HG03432 (cell line): ENCODE measurements at regions not wholly inside any gene's neighbourhood (a gene's known extent, or its start where the extent isn't known, plus 50 kb on each side); places are given as distances from the start of the nearest gene placed in this dataset.
"Not testable (repeated sequence)": the region's sequence is repeated elsewhere in the genome, so short reads cannot be mapped to it uniquely, and the experiment has no call there.

Source experiments
- ATAC-seq: cut with Tn5 transposase; IDR thresholded peaks from one replicate; pipeline ENCODE4 v1.9.1; 2021; ENCODE audit warnings: mild to moderate bottlenecking, moderate library complexity; ENCODE audit not compliant: unreplicated experiment

DNA sequence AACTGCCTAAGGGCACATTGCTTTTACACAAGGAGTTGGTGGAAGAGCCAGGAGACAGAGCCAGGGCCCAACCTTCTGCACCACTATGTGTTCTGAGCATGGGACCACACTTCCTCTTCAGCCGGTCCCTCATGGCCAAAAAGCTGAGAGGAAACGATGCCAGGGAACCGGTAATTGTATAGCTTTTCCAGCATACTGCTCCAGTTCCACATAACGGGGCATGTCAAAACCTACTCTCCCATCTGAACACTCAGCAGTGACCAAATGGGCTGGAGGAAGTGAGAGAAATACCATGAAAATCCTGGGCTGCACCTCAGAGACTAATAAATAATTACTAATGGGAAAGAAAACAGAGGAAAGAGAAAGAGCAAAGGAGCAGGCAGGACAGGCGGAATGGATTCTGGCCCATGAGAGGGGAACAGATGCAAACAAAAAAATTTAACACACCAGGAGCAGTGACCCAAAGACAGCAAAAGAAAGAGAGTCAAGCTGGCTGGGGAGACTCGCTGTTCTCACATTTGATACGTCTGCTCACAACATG, 52.0 kb upstream of the BMP2 start:
- no peak for ATAC-seq

DNA sequence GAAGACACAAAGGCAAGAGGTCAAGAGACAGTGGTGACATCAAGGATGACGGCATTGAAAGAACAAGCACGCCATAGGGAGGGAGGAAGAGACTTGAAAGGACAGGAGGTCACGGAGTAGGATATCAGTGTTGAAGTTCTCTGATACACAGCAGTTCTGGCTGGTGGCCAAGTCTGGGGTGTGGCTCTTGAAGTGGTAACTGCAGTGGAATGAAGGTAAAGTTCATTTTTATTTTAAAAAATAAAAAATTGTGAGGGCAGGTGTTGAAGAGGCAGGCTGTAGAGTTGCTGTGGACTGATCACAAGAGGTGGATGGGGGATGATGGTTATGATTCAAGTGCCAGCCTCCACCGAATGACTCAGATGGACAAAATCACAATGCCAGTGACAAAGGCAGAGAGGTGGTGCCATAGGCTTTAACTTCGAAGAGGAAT, 53.2 kb upstream of the BMP2 start:
- no peak for ATAC-seq

DNA sequence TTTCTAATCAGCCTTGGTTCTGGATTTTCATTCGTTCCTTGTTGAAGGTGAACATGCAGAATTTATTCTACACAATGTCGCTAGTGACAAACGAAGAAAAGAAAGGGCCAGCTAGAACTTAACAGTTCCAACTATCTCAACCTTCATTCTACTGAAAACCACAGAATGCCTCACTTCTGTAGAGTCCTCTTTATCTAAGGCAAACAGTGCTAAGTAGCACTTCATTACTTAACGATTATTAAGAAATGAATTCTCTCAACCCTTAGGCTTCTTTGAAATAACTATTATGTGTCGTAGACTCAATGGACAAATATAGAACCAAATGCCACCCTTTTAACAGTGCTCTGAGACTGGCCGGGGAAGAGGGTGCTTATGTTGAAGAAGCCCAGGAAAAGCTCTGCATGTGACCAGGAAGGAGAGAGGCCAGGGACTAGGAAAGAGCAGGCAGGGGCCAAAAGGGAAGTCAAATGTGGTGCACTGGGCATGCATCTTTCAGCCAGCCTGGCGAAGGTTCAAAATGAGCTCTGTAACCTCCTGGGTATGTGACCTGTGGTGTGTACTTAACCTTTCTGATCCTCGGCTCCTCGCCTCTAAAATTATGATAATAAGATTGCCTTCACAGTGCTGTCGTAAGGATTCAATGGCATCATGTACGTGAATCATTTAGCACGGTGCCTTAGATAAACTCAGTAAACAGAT, 55.4 kb upstream of the BMP2 start:
- no peak for ATAC-seq

DNA sequence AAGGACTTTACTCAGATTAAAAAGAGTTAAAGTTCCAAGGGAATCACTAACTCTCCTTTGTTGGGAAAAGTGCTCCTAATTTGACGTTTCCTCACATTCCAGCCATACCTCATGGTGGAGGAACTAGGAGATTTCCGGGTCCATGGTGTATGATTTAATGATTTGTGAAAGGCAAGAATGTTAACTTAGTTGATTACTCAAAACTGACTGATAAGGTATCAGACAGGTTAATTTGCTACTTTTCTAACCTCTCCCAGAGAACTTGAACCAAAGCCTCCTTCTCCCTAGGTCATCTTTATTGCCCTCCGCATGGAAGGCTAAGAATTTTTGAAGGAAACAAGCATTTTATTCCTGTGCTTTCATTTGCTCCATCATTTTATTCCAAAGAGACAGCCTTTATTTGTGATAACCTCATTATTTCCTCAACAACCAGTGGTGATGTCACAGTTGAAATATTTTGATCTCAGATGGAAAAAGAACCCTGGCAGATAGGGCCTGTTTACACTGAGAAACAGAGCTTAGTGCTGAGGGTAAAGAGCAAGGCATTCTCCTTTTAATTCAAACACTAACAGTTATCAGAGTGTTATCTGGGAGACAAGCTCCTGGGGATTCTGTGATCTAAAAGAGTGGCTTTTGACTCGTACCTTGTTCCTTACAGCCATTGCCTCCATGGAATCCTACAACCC, 57.4 kb upstream of the BMP2 start:
- ATAC-seq: no peak

DNA sequence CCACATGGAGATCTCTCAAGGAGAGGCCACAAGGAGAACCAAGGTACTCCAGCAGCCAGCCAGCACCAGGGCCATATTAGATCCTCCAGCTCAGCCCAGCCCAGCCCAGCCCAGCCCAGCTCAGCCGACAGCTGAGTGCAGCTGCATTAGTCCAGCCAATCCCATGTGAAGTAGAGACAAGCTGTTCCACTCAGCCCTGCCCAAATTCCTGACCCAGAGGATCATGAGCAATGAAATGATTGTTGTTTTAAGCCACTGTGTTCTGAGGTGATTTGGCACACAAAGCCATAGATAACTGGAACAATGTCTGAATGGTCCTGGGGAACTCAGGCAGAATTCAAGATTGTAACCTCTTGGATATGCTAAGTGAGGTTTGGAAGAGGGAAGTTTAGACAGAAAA, 59.5 kb upstream of the BMP2 start:
- ATAC-seq: no peak

DNA sequence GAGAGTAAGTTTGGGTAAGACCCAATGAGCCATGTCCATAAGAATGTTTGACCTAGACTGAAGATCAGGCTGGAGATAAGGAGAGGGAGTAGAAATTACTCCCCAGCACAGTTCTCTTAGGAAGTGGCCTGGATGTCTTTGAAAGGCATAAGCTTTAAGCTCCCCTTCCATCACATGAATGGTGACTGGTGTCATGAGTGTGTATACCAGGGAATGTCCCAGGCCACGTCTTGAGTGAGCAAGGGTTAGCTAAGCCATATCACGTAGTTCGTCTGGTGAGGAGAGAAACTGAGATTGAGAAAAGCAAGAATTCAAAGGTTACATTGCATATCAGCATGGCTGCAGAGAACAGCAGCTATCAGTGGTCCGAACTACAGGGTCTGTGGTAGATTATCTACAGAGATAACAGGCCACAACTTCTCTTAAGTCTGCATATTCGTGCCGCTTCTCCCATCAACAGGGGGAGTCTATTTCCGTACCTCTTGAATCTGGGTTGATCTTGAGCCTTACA, 60.1 kb upstream of the BMP2 start:
- ATAC-seq: peak; percentile 47

DNA sequence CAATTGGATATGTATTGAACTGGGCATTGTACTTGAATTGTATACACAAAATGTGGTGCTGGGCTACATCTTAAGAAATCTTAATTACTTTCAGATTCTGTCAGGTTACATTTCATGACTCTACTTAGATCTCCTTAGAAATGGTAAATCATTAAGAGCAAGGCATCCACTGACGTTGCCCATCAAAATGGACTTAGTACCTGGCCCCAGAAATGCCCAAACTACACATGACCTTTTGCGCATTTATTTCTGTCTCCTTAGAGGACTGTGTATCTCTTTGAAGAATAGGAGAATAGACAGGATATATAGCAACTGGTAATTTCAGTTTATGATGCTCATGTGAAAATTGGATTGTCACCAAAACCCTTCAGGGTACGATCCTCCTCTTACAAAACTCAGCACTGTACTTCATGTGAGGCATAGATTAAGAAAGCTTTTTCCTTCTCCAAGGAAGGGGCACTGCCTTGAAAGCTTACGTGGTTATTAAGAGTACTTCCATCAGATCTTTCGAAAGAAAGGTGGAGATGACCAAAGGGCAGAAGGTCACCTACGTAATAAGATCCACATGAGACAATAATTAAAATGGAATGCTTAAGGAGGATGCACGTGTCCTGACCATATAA, 61.4 kb upstream of the BMP2 start:
- ATAC-seq: no peak

DNA sequence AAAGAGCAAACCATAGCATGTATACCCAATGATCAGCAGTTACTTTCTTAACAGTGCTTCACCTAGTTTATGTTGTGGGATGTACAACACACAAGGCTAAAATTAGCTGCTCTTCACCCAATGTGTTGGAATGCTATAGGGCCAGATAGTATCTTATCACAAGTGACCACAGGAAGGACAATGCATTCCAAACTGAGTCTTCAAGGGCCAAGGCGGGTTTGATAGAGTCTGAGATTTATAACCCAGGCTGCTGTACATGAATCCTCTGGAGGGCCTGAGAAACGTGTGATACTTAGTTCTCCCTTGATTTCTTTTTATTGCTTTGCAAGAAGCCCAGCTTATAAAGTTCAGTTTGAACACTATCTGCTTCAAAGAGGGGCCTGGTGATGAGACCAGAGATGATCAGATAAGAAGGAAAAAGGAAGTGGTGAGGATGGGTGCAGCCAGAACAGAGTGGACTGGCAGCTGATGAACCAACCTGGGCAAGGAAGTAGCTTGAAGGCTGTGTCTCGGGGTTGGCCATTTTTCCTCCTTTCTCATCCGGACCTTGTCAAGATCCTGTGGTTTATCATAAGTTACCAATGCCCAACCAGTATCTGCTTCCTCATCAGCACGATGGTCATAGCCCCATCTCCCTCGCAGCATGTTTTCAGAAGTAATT, 62.2 kb upstream of the BMP2 start:
- no peak for ATAC-seq

DNA sequence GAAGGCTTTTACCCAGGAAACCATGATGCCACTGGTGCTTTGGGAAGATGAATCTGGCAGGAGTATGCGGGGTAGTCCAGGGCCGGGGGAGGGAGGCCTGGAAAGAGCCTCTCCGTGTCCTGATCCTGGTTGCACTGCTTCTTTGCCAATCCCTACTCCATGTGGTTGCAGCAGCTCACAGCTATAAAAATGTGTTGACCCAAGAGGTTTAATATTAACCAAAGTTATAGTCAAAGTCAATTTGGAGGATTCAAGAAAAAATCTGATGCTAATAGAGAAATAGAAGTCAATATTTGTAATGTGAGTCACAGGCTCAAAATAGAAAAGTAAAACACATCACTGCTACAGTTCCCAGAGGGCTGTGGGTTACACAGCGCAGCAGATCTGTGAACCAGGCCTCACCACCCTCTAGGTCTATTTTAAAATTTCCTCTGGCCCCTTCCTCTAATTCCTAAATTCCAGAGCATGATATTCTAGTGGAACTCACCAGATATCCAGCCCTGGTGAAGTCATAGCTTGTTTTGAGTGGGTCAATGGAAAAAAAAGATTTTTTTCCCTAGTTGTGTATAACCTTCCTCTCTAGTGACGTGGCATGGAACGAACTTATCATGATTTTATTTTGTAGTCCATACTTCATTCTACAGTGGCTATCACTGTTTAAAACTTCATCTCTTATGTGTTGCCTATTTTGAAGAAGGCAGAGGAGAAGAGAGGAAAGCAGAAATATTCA, 63.2 kb upstream of the BMP2 start:
- ATAC-seq: no peak

DNA sequence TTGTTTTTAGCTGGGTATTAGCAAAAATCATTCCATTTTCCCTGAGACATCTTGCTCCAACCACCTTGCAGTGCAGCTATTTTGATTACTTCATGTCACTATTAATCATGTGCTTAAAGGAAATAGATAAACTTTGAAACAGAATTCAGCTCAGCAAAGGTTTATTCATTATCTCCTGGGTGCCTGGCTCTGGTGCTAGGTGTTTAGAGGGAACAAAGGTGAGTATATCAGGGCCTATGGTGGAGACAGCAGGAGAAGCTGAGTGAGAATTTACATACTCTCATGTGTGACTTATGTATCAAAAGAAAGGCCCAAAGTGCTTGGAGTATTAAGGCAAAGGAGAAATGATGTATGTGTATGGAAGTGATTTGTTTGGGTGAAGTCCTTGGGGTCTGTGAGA, 63.8 kb upstream of the BMP2 start:
- ATAC-seq: no peak

DNA sequence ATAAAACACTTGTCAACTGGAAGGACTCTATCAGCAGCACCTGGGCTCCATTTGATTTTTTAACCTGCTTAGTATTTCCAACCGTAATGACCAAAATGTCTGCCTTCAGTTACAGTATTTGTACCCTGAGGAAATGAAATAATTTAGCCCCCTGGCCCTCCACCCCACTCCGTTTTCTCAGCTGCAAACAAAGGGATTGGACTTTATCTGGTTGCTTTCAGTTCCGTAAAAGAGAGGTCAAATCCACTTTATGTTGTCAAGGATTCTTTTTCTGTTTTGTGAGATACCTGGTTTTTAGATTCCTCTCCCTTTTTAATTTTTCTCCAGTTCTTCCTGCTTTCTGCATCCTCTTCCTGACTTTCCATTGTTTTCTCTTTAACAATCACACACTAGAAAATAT, 64.4 kb upstream of the BMP2 start:
- no peak for ATAC-seq

DNA sequence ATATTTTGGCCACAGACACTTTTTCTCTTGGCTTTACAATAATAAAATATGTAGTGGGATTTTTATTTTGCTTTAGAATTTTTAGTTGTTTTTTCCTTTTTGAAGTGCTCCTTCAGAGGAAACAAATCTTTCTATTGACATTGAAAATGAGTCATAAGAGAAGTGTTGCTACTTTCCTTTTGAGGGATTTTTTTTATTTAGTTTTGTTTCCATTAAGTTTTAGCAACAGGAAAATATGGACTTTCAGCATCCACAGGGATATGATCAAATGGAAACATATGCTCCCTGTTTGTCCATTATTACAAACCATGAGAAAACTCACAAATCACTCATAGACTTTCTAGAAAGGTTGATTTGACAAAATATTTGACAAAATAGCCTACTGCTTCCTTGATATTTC, 65.3 kb upstream of the BMP2 start:
- no peak for ATAC-seq

DNA sequence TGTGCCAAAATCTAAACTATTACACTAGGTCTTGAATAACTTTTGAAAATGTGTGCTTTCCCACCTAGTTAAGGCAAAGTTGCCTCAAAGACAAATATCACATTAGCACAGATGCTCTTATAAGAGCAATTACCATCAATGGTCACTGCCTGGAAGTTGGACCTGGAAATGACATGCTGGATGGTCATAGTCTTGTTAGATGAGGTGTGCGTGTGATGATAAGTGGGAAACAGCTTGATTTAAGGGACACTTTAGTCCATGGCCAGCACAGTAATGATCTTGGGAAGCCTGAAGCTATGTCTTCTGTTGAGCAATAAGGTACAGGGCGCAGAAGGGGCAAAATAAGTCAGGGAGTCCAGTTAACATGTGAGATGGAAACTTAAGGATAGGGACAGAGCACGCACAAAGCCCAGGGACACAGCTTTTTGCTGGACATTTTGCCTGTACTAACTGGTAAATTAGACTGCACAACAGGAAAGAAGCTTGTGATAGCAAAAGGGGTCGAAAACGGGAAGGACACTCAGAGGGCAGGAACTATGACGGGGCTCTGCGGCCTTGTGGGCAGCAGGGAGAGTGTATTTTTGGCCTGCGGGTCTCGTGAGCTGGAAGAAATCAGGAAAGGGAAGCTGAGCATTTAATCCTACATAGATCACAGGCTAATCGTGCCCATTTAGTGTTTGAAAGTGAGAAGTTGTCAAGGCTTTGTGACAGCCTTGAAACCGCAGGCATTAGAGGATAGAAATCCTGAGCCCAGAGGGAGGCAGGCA, 66.7 kb upstream of the BMP2 start:
- no peak for ATAC-seq

DNA sequence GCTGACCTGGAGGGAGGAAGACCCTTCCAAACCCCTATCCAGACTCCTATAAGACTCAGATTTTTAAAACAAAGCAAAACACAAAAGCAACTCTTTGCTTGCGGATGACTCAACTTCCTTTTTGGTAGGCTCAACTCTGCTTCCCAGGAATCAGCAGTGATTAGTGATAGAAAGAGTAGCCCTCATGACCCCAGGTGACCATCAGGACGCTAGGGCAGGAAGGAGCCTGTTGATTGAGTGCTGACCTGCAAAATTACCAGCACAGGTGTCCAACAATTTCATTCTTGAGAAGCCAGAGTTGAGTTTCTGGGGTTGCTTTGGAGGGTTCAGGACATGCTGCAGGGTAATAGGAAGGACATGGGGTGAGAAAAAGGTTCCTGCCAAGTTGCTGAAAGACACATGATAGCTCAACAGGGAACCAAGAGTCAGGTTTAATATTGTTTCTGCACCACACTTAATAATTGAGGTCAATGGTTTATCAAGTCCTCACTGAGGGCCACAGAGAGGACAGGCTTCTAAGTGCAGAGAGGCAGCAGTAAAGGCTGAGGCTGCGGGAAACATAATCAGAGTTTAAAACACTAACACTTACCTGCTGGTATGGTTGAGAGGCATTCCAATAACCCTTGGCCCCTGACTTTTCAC, 67.4 kb upstream of the BMP2 start:
- ATAC-seq: no peak

DNA sequence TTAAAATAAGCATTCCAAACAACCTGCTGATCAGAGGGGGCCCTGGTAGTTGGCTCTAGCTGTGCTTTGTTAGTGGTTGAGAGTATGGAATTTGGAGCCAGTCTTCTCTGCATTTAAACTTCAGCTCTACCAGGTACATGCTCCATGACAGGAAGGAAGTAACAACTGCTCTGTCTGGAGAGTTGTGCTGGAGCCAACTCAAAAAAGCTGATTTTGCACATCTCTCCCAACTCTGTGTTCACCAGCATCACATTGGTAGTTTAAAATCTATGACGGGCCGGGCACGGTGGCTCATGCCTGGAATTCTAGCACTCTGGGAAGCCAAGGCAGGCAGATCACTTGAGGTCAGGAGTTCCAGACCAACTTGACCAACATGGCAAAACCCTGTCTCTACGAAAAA, 68.8 kb upstream of the BMP2 start:
- no peak for ATAC-seq

DNA sequence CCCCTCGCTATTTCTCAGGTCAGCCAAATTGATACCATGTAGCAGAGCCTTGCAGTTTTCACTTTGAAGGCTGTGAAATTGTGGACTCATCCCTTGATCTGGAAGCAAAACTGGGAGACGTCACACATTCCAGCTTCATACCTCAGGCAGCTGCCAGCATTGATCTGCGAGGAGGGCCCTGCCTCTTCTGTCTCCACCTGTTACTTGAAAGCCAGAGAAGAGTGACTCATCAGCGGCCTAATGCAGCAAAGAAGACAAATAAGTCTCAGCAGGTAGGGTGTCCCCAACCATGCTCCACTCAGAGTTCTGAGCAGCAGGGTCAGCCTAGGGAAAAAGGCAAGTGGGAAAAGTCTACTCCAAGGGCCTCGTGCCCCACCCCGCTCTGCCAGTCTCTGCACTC, 69.4 kb upstream of the BMP2 start:
- no peak for ATAC-seq

DNA sequence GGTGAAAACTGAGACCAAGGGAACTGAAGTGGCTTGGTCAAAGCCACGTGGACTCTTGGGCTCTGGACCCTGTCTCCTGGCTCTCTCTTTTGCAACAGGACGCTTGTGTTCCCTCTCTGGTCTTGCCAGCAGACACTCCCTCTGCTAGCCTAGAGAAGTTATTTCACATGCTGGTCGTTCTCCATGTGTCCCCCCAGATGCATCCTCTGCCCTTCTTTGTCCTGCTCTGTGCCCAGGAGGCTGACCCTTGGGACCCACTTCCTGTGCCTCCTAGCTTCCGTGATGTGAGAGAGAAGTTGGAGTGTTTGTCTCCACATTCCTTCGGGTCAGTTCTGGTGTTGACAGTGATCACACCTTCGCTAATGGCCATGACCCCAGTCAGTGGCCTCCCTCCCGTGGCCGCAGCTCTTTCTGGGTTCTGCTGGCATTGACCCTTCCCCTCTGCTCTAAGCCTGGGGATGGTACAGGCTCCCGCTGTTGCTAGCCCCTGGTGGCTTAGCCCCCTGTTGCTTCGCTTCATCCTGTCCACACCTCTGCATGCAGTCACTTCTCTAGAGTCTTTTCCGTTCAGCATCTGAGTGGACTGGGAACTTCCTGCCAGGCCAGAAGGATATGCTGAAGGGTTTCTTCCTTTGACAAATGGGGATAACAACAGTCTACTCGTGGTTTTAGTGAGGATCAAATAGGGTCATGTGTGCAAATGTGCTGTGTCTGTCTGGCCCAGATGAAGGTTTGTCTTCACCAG, 70.1 kb upstream of the BMP2 start:
- no peak for ATAC-seq

DNA sequence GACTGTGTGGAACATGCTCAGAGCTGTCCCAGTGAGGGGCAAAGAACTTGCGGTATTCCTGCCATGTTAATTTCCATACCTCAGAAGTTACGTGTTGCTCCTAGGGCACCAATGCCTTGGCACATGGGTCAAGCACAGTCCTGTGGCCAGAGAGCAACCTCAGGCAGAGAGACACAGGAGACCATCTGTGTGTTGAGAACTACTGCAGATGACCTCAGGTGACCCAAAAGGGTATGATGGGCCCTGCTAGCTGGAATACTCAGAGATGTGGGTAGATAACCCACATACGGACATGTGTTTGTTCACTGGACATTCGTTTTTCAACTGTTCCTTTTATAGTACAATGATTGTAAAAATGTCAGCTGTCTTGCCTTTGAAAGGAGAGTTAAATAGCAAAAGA, 71.5 kb upstream of the BMP2 start:
- ATAC-seq: no peak

DNA sequence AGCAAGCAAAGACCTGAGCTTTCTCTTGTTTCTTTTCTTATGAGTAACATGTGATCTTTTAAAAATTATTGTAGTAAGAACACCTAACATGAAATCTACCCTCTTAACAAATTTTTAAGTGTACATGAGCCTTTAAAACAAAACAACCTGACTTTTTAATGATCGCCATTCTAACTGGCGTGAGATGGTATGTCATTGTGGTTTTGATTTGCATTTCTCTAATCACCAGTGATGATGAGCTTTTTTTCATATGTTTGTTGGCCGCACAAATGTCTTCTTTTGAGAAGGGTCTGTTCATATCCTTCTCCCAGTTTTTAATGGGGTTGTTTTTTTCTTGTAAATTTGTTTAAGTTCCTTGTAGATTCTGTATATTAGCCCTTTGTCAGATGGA, 73.7 kb upstream of the BMP2 start:
- not testable (repeated sequence) for ATAC-seq
